ENCODE measurements at regions not wholly inside any gene's neighbourhood (a gene's known extent, or its start where the extent isn't known, plus 50 kb on each side); places are given as distances from the start of the nearest gene placed in this dataset.
A peak's percentile ranks its signal among the peaks of the same experiment; 100 is the strongest.

- TF ChIP-seq, protein P1, sequence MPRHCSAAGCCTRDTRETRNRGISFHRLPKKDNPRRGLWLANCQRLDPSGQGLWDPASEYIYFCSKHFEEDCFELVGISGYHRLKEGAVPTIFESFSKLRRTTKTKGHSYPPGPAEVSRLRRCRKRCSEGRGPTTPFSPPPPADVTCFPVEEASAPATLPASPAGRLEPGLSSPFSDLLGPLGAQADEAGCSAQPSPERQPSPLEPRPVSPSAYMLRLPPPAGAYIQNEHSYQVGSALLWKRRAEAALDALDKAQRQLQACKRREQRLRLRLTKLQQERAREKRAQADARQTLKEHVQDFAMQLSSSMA (CRISPR knock-in tag; IDR thresholded peaks at IDR 0.05), result no peak
These were observed 567.9 kb upstream of the CITED2 start (continued) for GRCh38 chr6:139942331-139942730.

- no peaks in the 10 kb centered on the region for H3K9me1 ChIP-seq (ENCODE audit: control insufficient read depth, insufficient read depth, low read length)
- H3K36me3 ChIP-seq (ENCODE audit: control insufficient read depth, insufficient read depth, low read length), result no peaks in the 10 kb centered on the region
- intact Hi-C loops (cut with micrococcal nuclease) (no loop called here), in situ Hi-C loops (cut with MboI) (no loop called here)
- no peaks in the 10 kb centered on the region for H3K27me3 ChIP-seq (ENCODE audit: control insufficient read depth in 2 of 2, insufficient read depth in 2 of 2, low read length in 2 of 2)
- no peak overlapping the region for H3K4me3 ChIP-seq
- no peak overlapping the region for H3K27ac ChIP-seq (ENCODE audit: extremely low read depth, low read depth, low read length)
- DNase-seq (ENCODE audit: extremely low read depth in 1 of 4, low spot score in 3 of 4) (no peak), FAIRE-seq (no peak), ATAC-seq (0 out of 3 replicates have a peak, but pooled peaks have one; percentile 11)
- TF ChIP-seq SP2 (IDR thresholded peaks at IDR 0.05; ENCODE audit: extremely low read depth, low read depth, low read length, poor library complexity, severe bottlenecking) (no peak), CCAR2 (IDR thresholded peaks at IDR 0.05; ENCODE audit: low read depth, low read length) (no peak), ZNF277 (CRISPR knock-in tag; IDR thresholded peaks at IDR 0.05; ENCODE audit: borderline replicate concordance) (no peak), CHCHD3 (CRISPR knock-in tag; IDR thresholded peaks at IDR 0.05) (no peak), MXI1 (IDR thresholded peaks at IDR 0.05; ENCODE audit: low read depth, low read length) (no peak)
- CTCF ChIA-PET (ENCODE audit: low intra/inter-chr PET ratio), result no interaction called here
- H3K79me2 ChIP-seq (ENCODE audit: control insufficient read depth, insufficient read depth, low read length), result no peaks in the 10 kb centered on the region
- POLR2A ChIA-PET, result no interaction called here
- peak overlapping the region; percentile 79 for H2AFZ ChIP-seq (ENCODE audit: low read depth, low read length)
- H3K4me1 ChIP-seq (replicated peaks in 1 of 2; ENCODE audit: control insufficient read depth in 2 of 2, insufficient read depth in 2 of 2, low read length in 2 of 2), result peaks cover 0 to 23% of the 10 kb centered on the region in 2 experiments; a peak in 2 of 5 replicates
- H3K4me2 ChIP-seq (ENCODE audit: insufficient read depth, low read length), result no peak overlapping the region; the same call in 1 of the 2 replicates
- no peaks in the 10 kb centered on the region for H3K9me3 ChIP-seq (replicated peaks; ENCODE audit: control insufficient read depth, insufficient read depth, low read depth, low read length)
- no TSS peak for BruUV-seq (replicated peaks)
- H3K9ac ChIP-seq (ENCODE audit: insufficient read depth in 1 of 2, low read depth in 2 of 2, low read length in 2 of 2), result no peak overlapping the region
- H4K20me1 ChIP-seq (replicated peaks; ENCODE audit: control insufficient read depth, insufficient read depth, low read length), result no peaks in the 10 kb centered on the region
- 14% methylated on average over 3 of the region's 3 CpGs for WGBS (ENCODE audit: insufficient coverage, low coverage, missing lambda C conversion rate)
These were observed 567.4 kb upstream of the CITED2 start for GRCh38 chr6:139941826-139942225.

Measured in K562 (cell line).